ENCODE measurements at regions not wholly inside any gene's neighbourhood (a gene's known extent, or its start where the extent isn't known, plus 50 kb on each side); places are given as distances from the start of the nearest gene placed in this dataset.

DNA sequence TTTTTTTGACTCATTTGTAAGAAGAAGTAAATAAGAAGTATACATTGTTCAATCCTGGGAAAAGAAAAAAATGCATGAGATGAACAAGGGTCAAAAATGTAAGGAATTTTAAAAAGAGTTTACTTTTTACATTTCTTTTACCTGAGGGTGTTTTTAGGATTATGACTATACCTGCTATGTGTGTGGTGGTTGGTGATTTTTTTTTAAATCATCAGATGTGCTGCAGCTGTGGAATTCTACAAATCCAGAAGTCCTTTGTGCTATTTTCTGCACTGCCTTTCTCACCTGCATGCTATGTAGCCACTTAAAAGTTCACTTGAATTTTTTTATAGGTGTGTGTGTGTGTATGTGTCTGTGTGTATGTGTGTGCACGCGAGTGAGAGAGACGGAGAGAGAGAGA is 185.3 kb downstream of the FAT3 start:
- Histone ChIP-seq H3K4me1 (ENCODE audit: control insufficient read depth, insufficient read depth, low read length) (no peaks in the 10 kb centered on the region), H3K27me3 (ENCODE audit: control insufficient read depth, insufficient read depth, low read length) (no peaks in the 10 kb centered on the region), H3K9me3 (ENCODE audit: control insufficient read depth, insufficient read depth, low read depth, low read length) (no peaks in the 10 kb centered on the region), H3K4me3 (ENCODE audit: low read depth in 2 of 2, low read length in 2 of 2) (no peak overlapping the region), H3K36me3 (ENCODE audit: control insufficient read depth, insufficient read depth, low read length) (no peaks in the 10 kb centered on the region), H3K27ac (ENCODE audit: low read length) (no peak overlapping the region)
- intact Hi-C loops (cut with micrococcal nuclease; ENCODE audit: unreplicated experiment) (no loop called here), in situ Hi-C loops (cut with HindIII; ENCODE audit: low pct_unique_long_range_greater_than_20kb, low sequenced_read_pairs) (no loop called here)
- BruUV-seq (replicated peaks) = no TSS peak
- ATAC-seq (no peak), DNase-seq (ENCODE audit: low read depth, low spot score) (no peak)
- TF ChIP-seq CTCF (IDR thresholded peaks at IDR 0.05) = no peak
- TF ChIP-seq SIN3A (IDR thresholded peaks at IDR 0.05; ENCODE audit: borderline replicate concordance, insufficient read depth, low read depth, low read length) = no peak
- no peak for TF ChIP-seq TCF7L2 (IDR thresholded peaks at IDR 0.05; ENCODE audit: low read depth, low read length)
- TF ChIP-seq REST (IDR thresholded peaks at IDR 0.05; ENCODE audit: insufficient read depth in 1 of 2, low read depth in 2 of 2, low read length in 1 of 2) = no peak
- no peak for TF ChIP-seq POLR2AphosphoS5 (IDR thresholded peaks at IDR 0.05; ENCODE audit: low read depth, low read length)
- POLR2A ChIA-PET = no interaction called here
- CTCF ChIA-PET = no interaction called here

GRCh38 chr11:92410526-92410925 is 185.9 kb downstream of the FAT3 start:
- ATAC-seq = no peak
- CTCF ChIA-PET = interaction anchor here (0.7 kb wide), 1 partner anchor 531 kb away, joined by 3 read pairs; no protein-coding TSS in a partner anchor
- Histone ChIP-seq H3K4me3 (ENCODE audit: low read depth in 2 of 2, low read length in 2 of 2) (no peak overlapping the region), H3K4me1 (ENCODE audit: control insufficient read depth, insufficient read depth, low read length) (no peaks in the 10 kb centered on the region), H3K36me3 (ENCODE audit: control insufficient read depth, insufficient read depth, low read length) (no peaks in the 10 kb centered on the region), H3K27ac (ENCODE audit: low read length) (no peak overlapping the region), H3K9me3 (ENCODE audit: control insufficient read depth, insufficient read depth, low read depth, low read length) (no peaks in the 10 kb centered on the region), H3K27me3 (ENCODE audit: control insufficient read depth, insufficient read depth, low read length) (no peaks in the 10 kb centered on the region)
- DNase-seq (ENCODE audit: low read depth, low spot score) = no peak
- no TSS peak for BruUV-seq (replicated peaks)
- in situ Hi-C loops (cut with HindIII; ENCODE audit: low pct_unique_long_range_greater_than_20kb, low sequenced_read_pairs) = no loop called here
- POLR2A ChIA-PET = no interaction called here
- TF ChIP-seq SIN3A (IDR thresholded peaks at IDR 0.05; ENCODE audit: borderline replicate concordance, insufficient read depth, low read depth, low read length) = no peak
- no peak for TF ChIP-seq POLR2AphosphoS5 (IDR thresholded peaks at IDR 0.05; ENCODE audit: low read depth, low read length)
- TF ChIP-seq TCF7L2 (IDR thresholded peaks at IDR 0.05; ENCODE audit: low read depth, low read length) = no peak
- TF ChIP-seq REST (IDR thresholded peaks at IDR 0.05; ENCODE audit: insufficient read depth in 1 of 2, low read depth in 2 of 2, low read length in 1 of 2) = no peak
- no peak for TF ChIP-seq CTCF (IDR thresholded peaks at IDR 0.05)
- intact Hi-C loops (cut with micrococcal nuclease; ENCODE audit: unreplicated experiment) = no loop called here

Measured in Panc1 (cell line).